ENCODE measurements at regions not wholly inside any gene's neighbourhood (a gene's known extent, or its start where the extent isn't known, plus 50 kb on each side); places are given as distances from the start of the nearest gene placed in this dataset.

DNA sequence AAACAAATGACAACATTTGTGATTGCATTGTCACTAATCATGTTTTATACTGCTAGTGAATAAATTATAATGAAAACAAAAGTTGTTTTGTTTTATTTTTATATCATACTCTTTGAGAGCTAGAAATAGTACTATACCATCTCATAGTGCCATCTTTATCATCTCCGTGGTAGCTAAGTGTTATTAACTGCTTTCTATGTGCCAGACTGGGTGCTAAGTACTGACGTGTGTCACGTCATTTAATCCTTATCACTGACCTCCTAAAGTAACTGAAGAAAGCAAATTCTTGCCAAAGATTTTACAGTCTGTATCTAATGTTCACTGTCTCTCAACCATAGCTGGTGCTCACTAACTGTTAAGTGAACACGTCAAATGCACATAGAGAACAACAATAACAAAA lies 99.5 kb upstream of the CNTN3 start:
- ATAC-seq (no peak), DNase-seq (no peak)
- Histone ChIP-seq H3K27ac (no peak overlapping the region), H3K36me3 (no peaks in the 10 kb centered on the region), H3K27me3 (no peaks in the 10 kb centered on the region), H3K9me3 (peaks cover 0 to 4% (median 0%) of the 10 kb centered on the region in 12 donors), H3K4me3 (no peak overlapping the region), H3K4me1 (no peaks in the 10 kb centered on the region)
- WGBS, 4 donors, result 35 to 53% (median 46%) methylated on average over 4 of the region's 4 CpGs
- intact Hi-C loops (cut with DNase I), result no loop called here
- TF ChIP-seq, protein P1, sequence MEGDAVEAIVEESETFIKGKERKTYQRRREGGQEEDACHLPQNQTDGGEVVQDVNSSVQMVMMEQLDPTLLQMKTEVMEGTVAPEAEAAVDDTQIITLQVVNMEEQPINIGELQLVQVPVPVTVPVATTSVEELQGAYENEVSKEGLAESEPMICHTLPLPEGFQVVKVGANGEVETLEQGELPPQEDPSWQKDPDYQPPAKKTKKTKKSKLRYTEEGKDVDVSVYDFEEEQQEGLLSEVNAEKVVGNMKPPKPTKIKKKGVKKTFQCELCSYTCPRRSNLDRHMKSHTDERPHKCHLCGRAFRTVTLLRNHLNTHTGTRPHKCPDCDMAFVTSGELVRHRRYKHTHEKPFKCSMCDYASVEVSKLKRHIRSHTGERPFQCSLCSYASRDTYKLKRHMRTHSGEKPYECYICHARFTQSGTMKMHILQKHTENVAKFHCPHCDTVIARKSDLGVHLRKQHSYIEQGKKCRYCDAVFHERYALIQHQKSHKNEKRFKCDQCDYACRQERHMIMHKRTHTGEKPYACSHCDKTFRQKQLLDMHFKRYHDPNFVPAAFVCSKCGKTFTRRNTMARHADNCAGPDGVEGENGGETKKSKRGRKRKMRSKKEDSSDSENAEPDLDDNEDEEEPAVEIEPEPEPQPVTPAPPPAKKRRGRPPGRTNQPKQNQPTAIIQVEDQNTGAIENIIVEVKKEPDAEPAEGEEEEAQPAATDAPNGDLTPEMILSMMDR (IDR thresholded peaks at IDR 0.05), result no peak
- TF ChIP-seq POLR2A (IDR thresholded peaks at IDR 0.05), result no peak

DNA sequence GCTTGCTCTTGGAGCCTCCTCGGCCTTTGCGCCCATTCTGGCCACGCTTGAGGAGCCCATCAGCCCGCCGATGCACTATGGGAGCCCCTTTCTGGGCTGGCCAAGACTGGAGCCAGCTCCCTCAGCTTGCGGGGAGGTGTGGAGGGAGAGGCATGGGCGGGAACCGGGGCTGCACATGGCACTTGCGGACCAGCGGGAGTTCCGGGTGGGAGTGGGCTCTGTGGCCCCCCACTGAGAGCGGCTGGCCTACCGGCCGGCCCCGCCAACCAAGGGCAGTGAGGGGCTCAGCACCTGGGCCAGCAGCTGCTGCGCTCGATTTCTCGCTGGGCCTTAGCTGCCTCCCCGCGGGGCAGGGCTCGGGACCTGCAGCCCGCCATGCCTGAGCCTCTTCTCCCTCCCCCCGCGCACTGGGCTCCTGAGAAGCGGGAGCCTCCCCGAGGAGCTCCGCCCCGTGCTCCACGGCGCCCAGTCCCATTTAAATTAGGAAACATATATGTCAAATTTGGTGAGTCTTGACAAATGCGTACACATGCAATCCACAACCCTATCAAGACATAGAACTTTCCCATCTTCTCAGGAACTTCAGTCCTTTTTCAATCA lies 97.6 kb upstream of the CNTN3 start:
- Histone ChIP-seq H3K4me1 (no peaks in the 10 kb centered on the region), H3K27ac (no peak overlapping the region), H3K27me3 (no peaks in the 10 kb centered on the region), H3K4me3 (no peak overlapping the region), H3K9me3 (peaks cover 0 to 4% (median 0%) of the 10 kb centered on the region in 12 donors), H3K36me3 (no peaks in the 10 kb centered on the region)
- WGBS, 4 donors, result 91 to 96% (median 92%) methylated on average over 23 to 31 of the region's 31 CpGs
- TF ChIP-seq, protein P1 (IDR thresholded peaks at IDR 0.05), result no peak
- no peak for TF ChIP-seq POLR2A (IDR thresholded peaks at IDR 0.05)
- ATAC-seq (no peak), DNase-seq (no peak)
- intact Hi-C loops (cut with DNase I), result no loop called here

DNA sequence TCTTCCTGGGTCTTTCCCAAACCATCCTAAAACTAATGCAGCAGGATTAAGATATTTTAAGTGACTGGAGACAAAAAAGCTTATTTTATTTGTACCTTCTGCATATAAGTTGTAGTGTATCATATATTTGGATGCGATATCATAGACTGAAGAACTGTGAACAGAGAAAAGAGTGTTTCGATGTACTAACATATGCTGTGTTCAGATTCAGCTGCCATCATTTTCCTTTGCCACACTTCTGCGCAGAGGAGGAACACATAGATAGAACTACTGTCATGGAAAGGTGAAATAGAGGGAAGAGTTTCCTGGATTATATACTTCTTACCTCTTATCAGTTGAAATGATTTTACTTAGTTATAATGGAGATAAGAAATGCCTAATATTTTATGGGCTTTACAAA lies 95.5 kb upstream of the CNTN3 start:
- no peak for ATAC-seq
- WGBS, 4 donors, result 87 to 95% (median 92%) methylated on average over 3 of the region's 3 CpGs
- intact Hi-C loops (cut with DNase I), result no loop called here

DNA sequence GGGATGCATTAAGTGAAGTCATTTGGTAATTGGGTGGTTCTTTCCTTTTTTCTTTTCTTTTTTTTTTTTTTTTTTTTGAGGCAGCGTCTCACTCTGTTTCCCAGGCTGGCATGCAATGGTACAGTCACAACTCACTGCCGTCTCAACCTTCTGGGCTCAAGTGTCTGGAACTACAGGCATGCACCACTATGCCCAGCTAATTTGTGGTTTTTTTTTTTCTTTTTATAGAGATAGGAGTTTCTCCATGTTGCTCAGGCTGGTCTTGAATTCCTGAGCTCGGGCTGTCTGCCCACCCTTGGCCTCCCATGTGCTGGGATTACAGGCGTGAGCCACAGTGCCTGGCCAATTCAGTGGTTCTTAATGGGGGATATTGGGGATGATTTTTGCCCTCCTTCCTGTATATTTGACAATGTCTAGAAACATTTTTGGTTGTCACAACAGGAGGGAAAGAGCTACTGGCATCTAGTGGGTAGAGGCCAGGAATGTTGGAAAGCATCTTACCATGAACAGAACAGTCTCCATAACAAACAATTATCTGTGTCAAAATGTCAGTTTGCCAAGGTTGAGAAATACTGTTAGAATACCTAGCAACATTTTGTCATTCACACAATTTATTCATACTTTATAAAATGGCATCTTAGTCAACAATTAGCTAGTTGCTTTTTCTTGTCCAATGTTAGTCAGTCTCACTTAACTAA lies 79.4 kb upstream of the CNTN3 start:
- Histone ChIP-seq H3K27me3 (no peaks in the 10 kb centered on the region), H3K9me3 (no peaks in the 10 kb centered on the region), H3K27ac (peak overlapping the region in 2 of 12 donors; percentile 52 to 59), H3K4me3 (no peak overlapping the region), H3K4me1 (peaks cover 0 to 5% (median 0%) of the 10 kb centered on the region in 12 donors), H3K36me3 (no peaks in the 10 kb centered on the region)
- 51 to 55% (median 53%) methylated on average over 4 of the region's 4 CpGs for WGBS, 4 donors
- ATAC-seq, result peak; percentile 38 to 90 (median 68)
- no peak for DNase-seq
- intact Hi-C loops (cut with DNase I), result loop anchor here in 1 of 10 donors (5.0 kb wide), 1 partner anchor 52 kb away; no protein-coding TSS in a partner anchor
- no peak for TF ChIP-seq POLR2A (IDR thresholded peaks at IDR 0.05)
- TF ChIP-seq, protein P1 (IDR thresholded peaks at IDR 0.05), result no peak

More for the DNA sequence above, 95.5 kb upstream of the CNTN3 start:
- H3K27me3 ChIP-seq, result no peaks in the 10 kb centered on the region
- no peaks in the 10 kb centered on the region for H3K4me1 ChIP-seq
- no peak overlapping the region for H3K27ac ChIP-seq
- TF ChIP-seq POLR2A (IDR thresholded peaks at IDR 0.05), result no peak
- TF ChIP-seq, protein P1 (IDR thresholded peaks at IDR 0.05), result no peak
- no peak overlapping the region for H3K4me3 ChIP-seq
- H3K36me3 ChIP-seq, result no peaks in the 10 kb centered on the region
- H3K9me3 ChIP-seq, result peaks cover 0 to 4% (median 0%) of the 10 kb centered on the region in 12 donors
- DNase-seq, result no peak
